ENCODE measurements at regions not wholly inside any gene's neighbourhood (a gene's known extent, or its start where the extent isn't known, plus 50 kb on each side); places are given as distances from the start of the nearest gene placed in this dataset.

DNA sequence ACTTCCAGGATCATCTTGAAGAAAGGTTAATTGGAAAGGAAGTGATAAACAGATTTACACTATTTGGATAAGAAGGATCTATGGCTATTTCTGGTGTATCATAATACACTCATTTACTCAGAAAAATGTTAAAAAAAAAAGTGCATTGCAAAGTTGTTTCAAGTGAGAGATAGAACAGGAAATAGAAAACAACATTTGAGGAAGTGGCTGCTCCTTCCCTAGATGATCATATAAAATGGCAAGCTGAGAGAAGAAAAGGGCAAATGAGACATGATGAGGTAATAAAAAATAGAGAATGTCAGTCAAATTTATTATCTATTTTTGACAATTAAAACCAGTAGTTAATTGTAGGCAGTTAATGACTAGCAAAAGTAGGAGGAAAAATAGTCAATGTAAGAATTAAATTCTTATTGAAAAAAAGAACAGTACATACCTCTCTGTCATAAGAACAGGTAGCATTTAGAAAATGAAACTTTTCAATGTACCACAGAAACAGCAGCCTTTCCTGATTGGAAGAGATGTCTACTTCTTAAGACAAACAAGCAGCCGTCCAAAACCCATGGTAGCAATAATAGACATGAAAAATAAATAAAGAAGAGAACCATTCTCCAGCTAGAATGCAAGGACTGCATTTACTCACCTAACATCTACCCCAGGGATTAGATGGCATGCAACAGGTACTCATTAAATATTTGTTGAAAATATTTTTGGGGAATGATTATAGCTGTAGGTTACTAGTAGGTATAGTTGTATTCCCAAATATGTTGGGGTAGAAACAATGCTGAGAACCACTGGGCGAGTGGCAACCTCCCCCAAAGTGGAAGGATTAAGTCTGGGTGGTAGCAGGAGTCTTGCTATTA lies 63.9 kb upstream of the GRIP1 start:
- no peak overlapping the region for H3K23ac ChIP-seq (ENCODE audit: low read length in 2 of 2)
- 49% methylated on average over 1 of the region's 2 CpGs for WGBS
- no peak overlapping the region for H3K4me2 ChIP-seq (ENCODE audit: low read length, poor library complexity, severe bottlenecking)
- H2BK12ac ChIP-seq (ENCODE audit: low read length in 2 of 2), result no peak overlapping the region
- H3K18ac ChIP-seq (ENCODE audit: low read depth in 1 of 2, low read length in 2 of 2), result no peak overlapping the region
- no peak overlapping the region for H3K4ac ChIP-seq (ENCODE audit: low read depth in 1 of 2, low read length in 2 of 2)
- H3K27me3 ChIP-seq (ENCODE audit: control insufficient read depth in 1 of 2, insufficient read depth in 1 of 2, low read length in 2 of 2), result peaks cover 5 to 15% of the 10 kb centered on the region in 2 experiments
- no peak overlapping the region for H2AFZ ChIP-seq (ENCODE audit: low read depth, low read length)
- no peak overlapping the region for H2BK15ac ChIP-seq (ENCODE audit: low read depth, poor library complexity, severe bottlenecking)
- no peak overlapping the region for H2BK5ac ChIP-seq (ENCODE audit: low read depth, low read length, poor library complexity, severe bottlenecking)
- no peak overlapping the region for H2AK5ac ChIP-seq (ENCODE audit: low read length, severe bottlenecking)
- H4K8ac ChIP-seq (ENCODE audit: low read length), result no peak overlapping the region
- no peak for DNase-seq
- H3K27ac ChIP-seq (ENCODE audit: low read length, poor library complexity, severe bottlenecking), result no peak overlapping the region
- H3K9ac ChIP-seq (ENCODE audit: low read length), result no peak overlapping the region
- H3K14ac ChIP-seq (ENCODE audit: low read length in 2 of 2), result no peak overlapping the region
- H3K9me3 ChIP-seq (ENCODE audit: control insufficient read depth, low read length), result no peaks in the 10 kb centered on the region
- H3K36me3 ChIP-seq (ENCODE audit: control insufficient read depth in 1 of 2, insufficient read depth in 2 of 2, low read depth in 1 of 2, low read length in 2 of 2), result no peaks in the 10 kb centered on the region
- H4K91ac ChIP-seq (ENCODE audit: low read length), result no peak overlapping the region
- no peaks in the 10 kb centered on the region for H3K4me1 ChIP-seq (ENCODE audit: control insufficient read depth, insufficient read depth, low read depth, low read length)
- H2BK120ac ChIP-seq (ENCODE audit: low read depth, low read length), result no peak overlapping the region
- no peaks in the 10 kb centered on the region for H3K79me1 ChIP-seq (replicated peaks; ENCODE audit: low read length, poor library complexity, severe bottlenecking)
- H3K4me3 ChIP-seq (ENCODE audit: insufficient read depth in 1 of 2, low read depth in 1 of 2, low read length in 2 of 2), result no peak overlapping the region

DNA sequence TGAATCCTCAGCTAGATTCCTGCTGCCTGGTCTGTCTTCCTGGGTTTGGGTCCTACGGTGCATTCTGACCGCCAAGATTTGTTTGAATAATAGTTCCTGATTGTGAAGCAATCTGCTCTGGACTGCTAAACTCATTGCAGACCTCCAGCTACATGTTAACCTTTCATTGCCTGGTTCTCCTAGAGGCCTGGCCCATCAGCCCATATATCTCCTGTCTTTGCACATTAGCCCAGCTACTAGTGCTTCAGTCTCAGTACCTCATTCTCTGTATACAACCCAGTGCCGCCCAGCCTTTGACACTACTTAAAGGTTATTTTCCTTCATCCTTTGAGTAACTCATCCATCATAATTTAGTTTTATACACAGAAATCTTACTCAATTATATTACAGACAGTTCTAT lies 65.6 kb upstream of the GRIP1 start:
- no peak overlapping the region for H3K23ac ChIP-seq (ENCODE audit: low read length in 2 of 2)
- H3K18ac ChIP-seq (ENCODE audit: low read depth in 1 of 2, low read length in 2 of 2), result no peak overlapping the region
- no peaks in the 10 kb centered on the region for H3K4me1 ChIP-seq (ENCODE audit: control insufficient read depth, insufficient read depth, low read depth, low read length)
- H3K9ac ChIP-seq (ENCODE audit: low read length), result no peak overlapping the region
- H2BK12ac ChIP-seq (ENCODE audit: low read length in 2 of 2), result no peak overlapping the region
- H3K79me1 ChIP-seq (replicated peaks; ENCODE audit: low read length, poor library complexity, severe bottlenecking), result no peaks in the 10 kb centered on the region
- H3K4me2 ChIP-seq (ENCODE audit: low read length, poor library complexity, severe bottlenecking), result no peak overlapping the region
- peaks cover 6 to 15% of the 10 kb centered on the region in 2 experiments for H3K27me3 ChIP-seq (ENCODE audit: control insufficient read depth in 1 of 2, insufficient read depth in 1 of 2, low read length in 2 of 2)
- no peak overlapping the region for H2BK5ac ChIP-seq (ENCODE audit: low read depth, low read length, poor library complexity, severe bottlenecking)
- no peak overlapping the region for H2AK5ac ChIP-seq (ENCODE audit: low read length, severe bottlenecking)
- H3K14ac ChIP-seq (ENCODE audit: low read length in 2 of 2), result no peak overlapping the region
- H3K9me3 ChIP-seq (ENCODE audit: control insufficient read depth, low read length), result no peaks in the 10 kb centered on the region
- H3K36me3 ChIP-seq (ENCODE audit: control insufficient read depth in 1 of 2, insufficient read depth in 2 of 2, low read depth in 1 of 2, low read length in 2 of 2), result no peaks in the 10 kb centered on the region
- H4K91ac ChIP-seq (ENCODE audit: low read length), result no peak overlapping the region
- no peak for DNase-seq
- WGBS, result 59% methylated on average over 3 of the region's 3 CpGs
- no peak overlapping the region for H3K4ac ChIP-seq (ENCODE audit: low read depth in 1 of 2, low read length in 2 of 2)
- no peak overlapping the region for H3K27ac ChIP-seq (ENCODE audit: low read length, poor library complexity, severe bottlenecking)
- no peak overlapping the region for H2AFZ ChIP-seq (ENCODE audit: low read depth, low read length)
- H2BK120ac ChIP-seq (ENCODE audit: low read depth, low read length), result no peak overlapping the region
- H3K4me3 ChIP-seq (ENCODE audit: insufficient read depth in 1 of 2, low read depth in 1 of 2, low read length in 2 of 2), result no peak overlapping the region
- H4K8ac ChIP-seq (ENCODE audit: low read length), result no peak overlapping the region
- no peak overlapping the region for H2BK15ac ChIP-seq (ENCODE audit: low read depth, poor library complexity, severe bottlenecking)

DNA sequence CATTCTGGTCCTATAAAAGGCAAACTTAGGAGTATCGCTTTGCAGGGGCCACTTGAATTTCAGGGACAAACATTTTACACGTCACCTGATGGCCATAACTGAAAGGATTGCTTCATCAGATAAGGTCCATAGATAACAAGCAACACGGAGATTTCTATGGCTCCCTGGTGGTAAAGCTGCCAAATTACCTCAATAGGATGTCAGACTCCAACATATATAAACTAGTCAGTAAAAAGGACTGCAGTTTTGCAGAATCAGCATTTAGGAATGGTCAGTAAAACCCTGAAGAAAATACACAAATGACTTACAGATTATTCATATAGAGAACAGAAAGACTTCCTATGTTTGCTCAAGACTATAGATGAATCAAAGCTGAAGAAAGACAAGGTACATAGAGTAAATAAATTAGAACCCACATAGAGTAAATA lies 66.1 kb upstream of the GRIP1 start:
- Histone ChIP-seq H3K4me2 (ENCODE audit: low read length, poor library complexity, severe bottlenecking) (no peak overlapping the region), H3K27me3 (ENCODE audit: control insufficient read depth in 1 of 2, insufficient read depth in 1 of 2, low read length in 2 of 2) (peaks cover 10 to 17% of the 10 kb centered on the region in 2 experiments), H2AK5ac (ENCODE audit: low read length, severe bottlenecking) (no peak overlapping the region), H3K14ac (ENCODE audit: low read length in 2 of 2) (no peak overlapping the region), H4K8ac (ENCODE audit: low read length) (no peak overlapping the region), H3K36me3 (ENCODE audit: control insufficient read depth in 1 of 2, insufficient read depth in 2 of 2, low read depth in 1 of 2, low read length in 2 of 2) (no peaks in the 10 kb centered on the region), H3K4me1 (ENCODE audit: control insufficient read depth, insufficient read depth, low read depth, low read length) (no peaks in the 10 kb centered on the region), H3K4ac (ENCODE audit: low read depth in 1 of 2, low read length in 2 of 2) (no peak overlapping the region), H2BK15ac (ENCODE audit: low read depth, poor library complexity, severe bottlenecking) (no peak overlapping the region), H2BK120ac (ENCODE audit: low read depth, low read length) (no peak overlapping the region), H4K91ac (ENCODE audit: low read length) (no peak overlapping the region), H3K9ac (ENCODE audit: low read length) (no peak overlapping the region), H3K4me3 (ENCODE audit: insufficient read depth in 1 of 2, low read depth in 1 of 2, low read length in 2 of 2) (no peak overlapping the region), H3K27ac (ENCODE audit: low read length, poor library complexity, severe bottlenecking) (no peak overlapping the region), H3K79me1 (replicated peaks; ENCODE audit: low read length, poor library complexity, severe bottlenecking) (no peaks in the 10 kb centered on the region), H3K23ac (ENCODE audit: low read length in 2 of 2) (no peak overlapping the region), H3K9me3 (ENCODE audit: control insufficient read depth, low read length) (no peaks in the 10 kb centered on the region), H2AFZ (ENCODE audit: low read depth, low read length) (no peak overlapping the region), H3K18ac (ENCODE audit: low read depth in 1 of 2, low read length in 2 of 2) (no peak overlapping the region), H2BK12ac (ENCODE audit: low read length in 2 of 2) (no peak overlapping the region), H2BK5ac (ENCODE audit: low read depth, low read length, poor library complexity, severe bottlenecking) (no peak overlapping the region)
- 40% methylated on average over 3 of the region's 3 CpGs for WGBS
- no peak for DNase-seq

DNA sequence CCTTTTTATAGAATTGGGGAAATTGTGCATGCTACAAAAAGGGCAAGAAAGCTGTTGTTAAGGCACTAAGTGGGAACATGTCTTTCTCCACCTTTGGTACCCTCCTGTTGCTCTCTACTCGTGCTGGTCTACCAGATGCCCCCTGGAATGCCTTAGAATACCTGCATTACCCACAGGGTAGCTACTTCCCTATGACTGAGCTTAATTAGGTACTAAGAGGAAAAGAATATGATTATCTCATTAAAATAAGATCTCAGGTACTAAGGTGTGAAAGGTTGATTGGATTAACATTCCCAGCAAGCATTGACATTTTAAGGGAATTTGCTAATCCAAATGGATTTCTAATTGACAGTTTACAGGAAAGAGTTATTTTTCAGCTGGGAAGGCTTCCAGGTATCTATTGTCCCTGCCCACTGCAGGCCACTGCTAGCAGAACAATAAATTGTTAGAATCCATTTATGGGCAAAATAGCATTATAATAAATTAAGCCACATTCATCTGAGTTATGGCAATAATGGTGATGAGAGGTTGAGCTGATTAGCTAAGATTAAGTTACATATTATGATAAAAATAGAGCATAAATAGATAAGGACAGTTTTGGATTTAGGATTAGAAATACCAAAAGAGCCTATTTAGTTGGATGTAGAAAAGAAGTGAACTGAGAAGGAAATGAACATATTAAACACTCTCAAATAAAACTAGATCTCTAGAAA lies 67.8 kb upstream of the GRIP1 start:
- Histone ChIP-seq H2BK5ac (ENCODE audit: low read depth, low read length, poor library complexity, severe bottlenecking) (no peak overlapping the region), H3K27me3 (ENCODE audit: control insufficient read depth in 1 of 2, insufficient read depth in 1 of 2, low read length in 2 of 2) (peaks cover 10 to 19% of the 10 kb centered on the region in 2 experiments), H3K9me3 (ENCODE audit: control insufficient read depth, low read length) (no peaks in the 10 kb centered on the region), H3K27ac (ENCODE audit: low read length, poor library complexity, severe bottlenecking) (no peak overlapping the region), H3K9ac (ENCODE audit: low read length) (no peak overlapping the region), H3K4ac (ENCODE audit: low read depth in 1 of 2, low read length in 2 of 2) (no peak overlapping the region), H2BK15ac (ENCODE audit: low read depth, poor library complexity, severe bottlenecking) (no peak overlapping the region), H3K4me2 (ENCODE audit: low read length, poor library complexity, severe bottlenecking) (no peak overlapping the region), H3K4me3 (ENCODE audit: insufficient read depth in 1 of 2, low read depth in 1 of 2, low read length in 2 of 2) (no peak overlapping the region), H3K36me3 (ENCODE audit: control insufficient read depth in 1 of 2, insufficient read depth in 2 of 2, low read depth in 1 of 2, low read length in 2 of 2) (no peaks in the 10 kb centered on the region), H3K79me1 (replicated peaks; ENCODE audit: low read length, poor library complexity, severe bottlenecking) (no peaks in the 10 kb centered on the region), H4K91ac (ENCODE audit: low read length) (no peak overlapping the region), H3K14ac (ENCODE audit: low read length in 2 of 2) (no peak overlapping the region), H3K23ac (ENCODE audit: low read length in 2 of 2) (no peak overlapping the region), H4K8ac (ENCODE audit: low read length) (no peak overlapping the region), H2AFZ (ENCODE audit: low read depth, low read length) (no peak overlapping the region), H3K4me1 (ENCODE audit: control insufficient read depth, insufficient read depth, low read depth, low read length) (no peaks in the 10 kb centered on the region), H2BK120ac (ENCODE audit: low read depth, low read length) (no peak overlapping the region), H2AK5ac (ENCODE audit: low read length, severe bottlenecking) (no peak overlapping the region), H2BK12ac (ENCODE audit: low read length in 2 of 2) (no peak overlapping the region), H3K18ac (ENCODE audit: low read depth in 1 of 2, low read length in 2 of 2) (no peak overlapping the region)
- no peak for DNase-seq
- WGBS, result no CpG with 5 or more reads among the region's 1 CpG
